ENCODE measurements at regions not wholly inside any gene's neighbourhood (a gene's known extent, or its start where the extent isn't known, plus 50 kb on each side); places are given as distances from the start of the nearest gene placed in this dataset.

- TF ChIP-seq CTCF (IDR thresholded peaks at IDR 0.05 in 8 of 11, conservative IDR thresholded peaks at IDR 0.05 in 3 of 11) (no peak), POLR2AphosphoS5 (IDR thresholded peaks at IDR 0.05) (no peak), POLR2A (IDR thresholded peaks at IDR 0.05) (no peak)
Measured at GRCh38 chr12:14259481-14260010, 105.9 kb upstream of the ATF7IP start.

Measured in spleen (tissue), 7 donors.